Vagina (tissue), 2 donors: ENCODE measurements at regions not wholly inside any gene's neighbourhood (a gene's known extent, or its start where the extent isn't known, plus 50 kb on each side); places are given as distances from the start of the nearest gene placed in this dataset.

Experiments
- DNase-seq, 2 donors: peaks; one replicate each; pipeline ENCODE4 v3.0.0-alpha.2; 2017; ENCODE audit errors: extremely low spot score in 2 of 2
- H3K27ac ChIP-seq: fragments of 200-600 bp; sonication (generic); one replicate; pipeline ENCODE4 v1.5.1; 2019
- H3K27me3 ChIP-seq: fragments of 200-600 bp; sonication (generic); one replicate; pipeline ENCODE4 v1.5.1; 2019
- H3K36me3 ChIP-seq, 2 donors: fragments of 200-600 bp; sonication (generic); one replicate each; pipeline ENCODE4 v1.5.1; 2017 to 2019
- H3K4me1 ChIP-seq: fragments of 200-600 bp; sonication (generic); one replicate; pipeline ENCODE4 v1.5.1; 2019
- H3K4me3 ChIP-seq, 2 donors: fragments of 200-600 bp; sonication (generic); 1 replicate in 1 of 2; 2 replicates in 1 of 2; pipeline ENCODE4 v1.5.1; 2016 to 2019
- H3K9me3 ChIP-seq: fragments of 200-600 bp; sonication (generic); one replicate; pipeline ENCODE4 v1.5.1; 2019
- CTCF ChIP-seq, 3 experiments: fragments of 450-650 bp in 2 of 3; fragments of 200-600 bp in 1 of 3; sonication (generic) in 1 of 3; IDR thresholded peaks; one replicate each; pipeline ENCODE4 v1.5.1; 2017 to 2019; ENCODE audit warnings: antibody characterized with exemption in 3 of 3, mild to moderate bottlenecking in 2 of 3, moderate library complexity in 2 of 3
- POLR2A ChIP-seq, 2 donors: fragments of 450-650 bp; IDR thresholded peaks; one replicate each; pipeline ENCODE4 v1.6.1; 2017; ENCODE audit warnings: antibody characterized with exemption in 2 of 2, mild to moderate bottlenecking in 2 of 2, moderate library complexity in 2 of 2
- POLR2AphosphoS5 ChIP-seq, 2 donors: sonication (generic); formaldehyde crosslinking; IDR thresholded peaks; one replicate each; pipeline ENCODE4 v1.9.0; 2017; ENCODE audit warnings: antibody characterized with exemption in 2 of 2, mild to moderate bottlenecking in 2 of 2, low read depth in 1 of 2; ENCODE audit not compliant: insufficient read depth in 1 of 2
- intact Hi-C: fragments of 100-400 bp; cut with DNase I; formaldehyde crosslinking; loops from one replicate; pipeline ENCODE4 v1.15.1; 2023

- Histone ChIP-seq H3K4me3 (no peak overlapping the region), H3K27me3 (no peaks in the 10 kb centered on the region), H3K4me1 (peaks cover 18% of the 10 kb centered on the region), H3K9me3 (no peaks in the 10 kb centered on the region), H3K27ac (no peak overlapping the region), H3K36me3 (no peaks in the 10 kb centered on the region)
- intact Hi-C loops: no loop called here
- DNase-seq: peak in 1 of 2 donors; percentile 88
- TF ChIP-seq CTCF (IDR thresholded peaks at IDR 0.05) (no peak), POLR2A (IDR thresholded peaks at IDR 0.05) (no peak), POLR2AphosphoS5 (IDR thresholded peaks at IDR 0.05; ENCODE audit: insufficient read depth in 1 of 2, low read depth in 1 of 2) (no peak)
Measured at GRCh38 chr9:88816141-88816540, 175.1 kb upstream of the S1PR3 start.

- H3K4me1 ChIP-seq: peaks cover 18% of the 10 kb centered on the region
- no peak overlapping the region for H3K27ac ChIP-seq
- intact Hi-C loops: no loop called here
- TF ChIP-seq POLR2AphosphoS5 (IDR thresholded peaks at IDR 0.05; ENCODE audit: insufficient read depth in 1 of 2, low read depth in 1 of 2): no peak
- TF ChIP-seq POLR2A (IDR thresholded peaks at IDR 0.05): no peak
- no peak for TF ChIP-seq CTCF (IDR thresholded peaks at IDR 0.05)
- no peaks in the 10 kb centered on the region for H3K27me3 ChIP-seq
- H3K36me3 ChIP-seq: no peaks in the 10 kb centered on the region
- peak in 1 of 2 donors; percentile 95 for DNase-seq
- H3K9me3 ChIP-seq: no peaks in the 10 kb centered on the region
- no peak overlapping the region for H3K4me3 ChIP-seq
Measured at GRCh38 chr9:88816591-88816990, 174.7 kb upstream of the S1PR3 start.

GRCh38 chr9:88817628-88818027 lies 173.6 kb upstream of the S1PR3 start:
- intact Hi-C loops: no loop called here
- H3K4me3 ChIP-seq: no peak overlapping the region
- no peak for TF ChIP-seq POLR2A (IDR thresholded peaks at IDR 0.05)
- TF ChIP-seq CTCF (IDR thresholded peaks at IDR 0.05): no peak

GRCh38 chr9:88818495-88819201 lies 172.6 kb upstream of the S1PR3 start:
- TF ChIP-seq POLR2A (IDR thresholded peaks at IDR 0.05) (no peak), CTCF (IDR thresholded peaks at IDR 0.05) (no peak), POLR2AphosphoS5 (IDR thresholded peaks at IDR 0.05; ENCODE audit: insufficient read depth in 1 of 2, low read depth in 1 of 2) (no peak)
- no peak overlapping the region for H3K4me3 ChIP-seq
- H3K27ac ChIP-seq: no peak overlapping the region
- peaks cover 18% of the 10 kb centered on the region for H3K4me1 ChIP-seq
- intact Hi-C loops: no loop called here
- H3K27me3 ChIP-seq: no peaks in the 10 kb centered on the region
- H3K9me3 ChIP-seq: no peaks in the 10 kb centered on the region
- H3K36me3 ChIP-seq: no peaks in the 10 kb centered on the region
- DNase-seq: no peak

More at GRCh38 chr9:88817628-88818027, 173.6 kb upstream of the S1PR3 start:
- no peaks in the 10 kb centered on the region for H3K27me3 ChIP-seq
- no peak overlapping the region for H3K27ac ChIP-seq
- no peaks in the 10 kb centered on the region for H3K36me3 ChIP-seq
- H3K9me3 ChIP-seq: no peaks in the 10 kb centered on the region
- peaks cover 18% of the 10 kb centered on the region for H3K4me1 ChIP-seq
- no peak for DNase-seq

- DNase-seq: no peak
- intact Hi-C loops: no loop called here
- H3K9me3 ChIP-seq: no peaks in the 10 kb centered on the region
- H3K27me3 ChIP-seq: no peaks in the 10 kb centered on the region
- no peak for TF ChIP-seq POLR2AphosphoS5 (IDR thresholded peaks at IDR 0.05; ENCODE audit: insufficient read depth in 1 of 2, low read depth in 1 of 2)
- TF ChIP-seq CTCF (IDR thresholded peaks at IDR 0.05): no peak
- TF ChIP-seq POLR2A (IDR thresholded peaks at IDR 0.05): no peak
- H3K36me3 ChIP-seq: no peaks in the 10 kb centered on the region
- H3K4me1 ChIP-seq: peaks cover 11% of the 10 kb centered on the region
- H3K4me3 ChIP-seq: no peak overlapping the region
- H3K27ac ChIP-seq: no peak overlapping the region
Measured at GRCh38 chr9:88819476-88819875, 171.8 kb upstream of the S1PR3 start.
